HG03280 (cell line): ENCODE measurements at regions not wholly inside any gene's neighbourhood (a gene's known extent, or its start where the extent isn't known, plus 50 kb on each side); places are given as distances from the start of the nearest gene placed in this dataset.
"Not testable (repeated sequence)": the region's sequence is repeated elsewhere in the genome, so short reads cannot be mapped to it uniquely, and the experiment has no call there.

Experiments
- ATAC-seq: cut with Tn5 transposase; IDR thresholded peaks from one replicate; pipeline ENCODE4 v1.9.1; 2021; ENCODE audit warnings: mild to moderate bottlenecking, moderate library complexity; ENCODE audit not compliant: unreplicated experiment

DNA sequence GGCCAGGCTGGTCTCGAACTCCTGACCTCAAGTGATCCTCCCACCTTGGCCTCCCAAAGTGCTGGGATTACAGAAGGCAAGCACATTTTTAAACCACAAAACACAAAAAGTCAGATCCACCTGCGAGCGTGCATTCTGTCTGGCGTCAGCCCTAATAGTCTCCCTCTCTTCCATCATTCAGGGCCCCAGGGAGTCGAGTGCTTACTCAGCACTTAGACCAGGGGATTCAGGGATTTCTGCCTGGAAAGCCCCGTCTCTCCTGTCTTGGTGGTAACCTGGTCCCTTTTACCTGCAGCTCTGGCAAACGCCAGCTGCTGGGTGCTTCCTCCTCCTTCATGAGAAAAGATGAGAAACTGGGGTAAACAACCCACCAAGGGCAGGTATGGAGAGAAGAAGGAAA, 443.1 kb downstream of the SOX9 start:
- ATAC-seq = no peak

GRCh38 chr17:72565006-72565405, 444.2 kb downstream of the SOX9 start:
- ATAC-seq = no peak

DNA sequence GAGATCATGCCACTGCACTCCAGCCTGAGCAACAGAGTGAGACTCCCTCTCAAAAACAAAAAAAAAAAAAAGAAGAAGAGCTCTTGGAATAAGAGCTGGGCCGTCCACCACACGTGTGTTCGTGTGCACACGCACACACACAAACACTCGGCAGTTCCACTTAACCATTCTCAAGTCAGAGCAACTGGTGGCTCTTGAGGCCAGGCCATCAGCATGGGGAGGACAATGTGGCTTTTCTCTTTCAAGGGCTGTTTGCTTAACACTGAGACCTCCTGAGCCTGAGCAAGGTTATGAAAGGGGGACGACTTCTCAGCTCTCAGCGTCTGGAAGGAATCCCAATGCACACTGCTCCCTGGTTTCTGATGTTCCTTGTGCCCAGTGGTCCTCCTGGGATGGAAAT, 444.9 kb downstream of the SOX9 start:
- ATAC-seq = no peak

GRCh38 chr17:72566671-72567484, 446.1 kb downstream of the SOX9 start:
- ATAC-seq = no peak

DNA sequence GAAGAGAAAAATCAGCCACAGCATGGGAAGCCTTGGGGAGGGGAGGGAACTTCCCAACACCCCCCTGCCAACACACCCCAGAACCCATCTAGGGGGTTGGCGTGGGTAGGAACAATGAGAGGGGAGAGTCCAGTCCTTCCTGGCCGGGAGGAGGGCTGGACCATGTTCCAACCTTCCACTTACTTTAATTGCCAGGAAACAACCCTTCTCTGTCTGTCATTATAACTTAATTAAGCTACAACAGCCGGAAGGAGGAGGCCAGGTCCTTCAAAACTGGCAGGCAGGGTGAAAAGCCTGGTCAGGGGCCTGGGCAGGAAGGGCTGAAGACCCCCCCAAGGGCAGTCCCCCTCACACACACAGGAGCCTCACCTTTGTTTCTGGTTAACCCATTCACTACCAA, 447.0 kb downstream of the SOX9 start:
- no peak for ATAC-seq

GRCh38 chr17:72569148-72569946, 448.5 kb downstream of the SOX9 start:
- ATAC-seq = no peak

DNA sequence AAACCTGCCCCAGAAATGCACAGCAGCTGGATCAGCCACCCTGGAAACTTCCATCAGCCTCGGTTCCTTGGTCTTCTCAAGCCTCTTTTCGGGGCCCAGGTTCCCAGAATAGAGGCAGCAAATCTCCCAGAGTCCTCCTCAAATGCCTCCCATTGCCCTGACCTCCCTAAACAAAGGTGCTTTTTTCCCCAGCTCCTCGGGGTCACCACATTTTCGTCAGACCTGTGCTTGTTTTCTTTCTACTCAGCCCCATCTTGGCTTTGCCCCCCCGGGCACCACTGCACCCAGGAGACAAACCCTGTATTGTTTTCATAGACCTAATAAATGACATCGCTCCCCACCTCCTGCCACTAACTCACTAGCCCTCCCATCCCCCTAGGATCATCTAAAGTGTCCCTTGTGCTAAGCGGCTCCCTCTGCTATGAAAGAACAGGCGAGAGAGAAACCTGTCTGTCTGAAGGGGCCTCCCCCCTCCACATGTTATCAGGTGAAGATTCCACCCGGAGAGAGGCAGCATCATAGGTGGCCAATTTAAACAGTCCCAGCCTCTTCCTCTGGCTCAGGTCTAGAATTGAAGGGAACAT, 451.1 kb downstream of the SOX9 start:
- ATAC-seq = no peak

DNA sequence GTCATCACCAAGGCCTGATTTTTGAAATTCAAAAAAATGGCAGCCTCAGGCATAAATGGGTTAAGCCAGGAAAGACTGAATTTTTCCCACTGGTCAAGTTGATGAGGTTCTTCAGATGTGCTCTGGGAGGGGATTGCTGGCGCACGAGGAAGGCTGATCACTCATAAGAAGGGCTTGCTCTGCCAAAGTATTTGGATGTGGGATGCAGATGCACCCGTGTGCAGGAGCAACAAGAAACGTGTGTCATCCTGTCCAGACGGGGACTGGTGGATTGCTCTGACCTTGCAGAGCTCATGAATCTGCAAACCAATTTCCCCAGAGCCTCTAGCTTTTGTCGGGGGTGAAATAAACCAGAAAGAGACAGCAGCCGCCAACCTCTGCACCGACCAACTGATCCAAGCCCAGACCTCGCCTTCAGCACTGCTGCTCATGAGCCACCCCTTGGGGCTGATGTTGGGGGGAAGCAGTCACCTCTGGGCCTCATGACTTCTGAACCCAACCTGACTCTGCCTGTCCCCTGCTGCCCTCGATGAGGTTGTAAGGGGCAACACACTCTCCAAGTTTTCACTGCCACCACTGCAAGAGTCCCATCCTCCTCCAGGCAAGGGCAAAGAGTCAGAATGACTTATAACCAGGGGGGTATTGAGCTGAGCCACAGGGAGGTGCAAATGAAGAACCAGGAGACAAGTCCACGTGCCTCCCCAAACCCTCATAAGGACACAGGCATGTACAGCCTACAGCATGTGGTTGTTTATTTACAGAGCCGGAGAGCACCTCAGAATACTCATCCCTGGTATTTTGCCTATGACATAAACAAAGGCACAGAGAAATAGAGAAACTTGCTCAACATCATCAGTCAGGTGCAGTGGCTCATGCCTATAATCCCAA, 452.0 kb downstream of the SOX9 start:
- no peak for ATAC-seq

DNA sequence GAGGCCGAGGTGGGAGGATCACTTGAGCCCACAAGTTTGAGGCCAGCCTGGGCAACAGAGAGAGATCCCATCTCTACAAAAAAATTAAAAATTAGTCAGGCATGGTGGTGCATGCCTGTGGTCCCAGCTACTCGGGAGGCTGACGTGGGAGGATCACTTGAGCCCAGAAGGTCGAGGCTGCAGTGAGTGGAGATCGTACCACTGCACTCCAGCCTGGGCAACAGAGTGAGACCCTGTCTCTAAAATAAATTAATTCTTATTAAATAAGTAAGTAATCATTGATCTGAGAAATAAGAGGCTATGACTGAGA, 452.6 kb downstream of the SOX9 start:
- ATAC-seq = not testable (repeated sequence)

DNA sequence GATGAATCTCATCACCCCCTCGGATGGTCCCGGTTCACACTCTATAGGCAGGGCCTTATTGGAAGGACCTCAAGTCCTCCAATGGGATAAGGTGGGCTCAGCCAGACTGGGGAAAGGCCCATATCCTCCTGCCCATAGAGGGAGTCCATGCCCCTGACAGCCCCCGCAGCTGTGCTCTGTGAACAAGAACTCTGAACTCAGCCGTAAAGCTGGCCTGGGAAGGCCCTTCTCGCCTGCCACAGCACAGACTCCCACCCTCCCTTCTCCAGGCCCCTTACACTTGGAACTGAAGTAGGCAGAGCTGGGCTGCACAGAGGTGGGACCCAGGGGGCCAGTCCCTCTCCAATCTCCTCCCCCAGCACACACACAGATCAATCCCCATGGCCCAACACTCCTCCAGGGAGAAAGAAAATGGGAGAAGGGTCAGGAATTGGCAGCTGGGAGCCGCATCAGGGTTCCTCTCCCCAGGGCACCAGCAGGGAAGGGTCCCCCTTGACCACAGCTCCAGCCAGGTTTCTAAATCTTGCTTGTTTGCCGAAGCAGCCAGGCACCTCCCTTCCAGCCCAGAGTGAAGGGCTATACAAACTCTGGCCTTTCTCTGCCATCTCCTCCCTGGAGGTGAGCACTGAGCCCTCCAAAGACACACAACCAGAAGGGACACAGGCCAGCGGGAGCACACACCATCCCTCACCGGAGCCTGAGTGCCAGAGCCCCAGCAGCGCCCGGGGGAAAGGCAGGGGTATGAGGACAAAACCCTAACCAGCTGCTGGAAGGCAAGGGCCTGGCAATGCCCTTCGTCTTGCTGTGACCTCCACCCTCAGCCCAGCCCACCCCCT, 454.1 kb downstream of the SOX9 start:
- no peak for ATAC-seq

GRCh38 chr17:72575542-72576233, 454.9 kb downstream of the SOX9 start:
- ATAC-seq = no peak

DNA sequence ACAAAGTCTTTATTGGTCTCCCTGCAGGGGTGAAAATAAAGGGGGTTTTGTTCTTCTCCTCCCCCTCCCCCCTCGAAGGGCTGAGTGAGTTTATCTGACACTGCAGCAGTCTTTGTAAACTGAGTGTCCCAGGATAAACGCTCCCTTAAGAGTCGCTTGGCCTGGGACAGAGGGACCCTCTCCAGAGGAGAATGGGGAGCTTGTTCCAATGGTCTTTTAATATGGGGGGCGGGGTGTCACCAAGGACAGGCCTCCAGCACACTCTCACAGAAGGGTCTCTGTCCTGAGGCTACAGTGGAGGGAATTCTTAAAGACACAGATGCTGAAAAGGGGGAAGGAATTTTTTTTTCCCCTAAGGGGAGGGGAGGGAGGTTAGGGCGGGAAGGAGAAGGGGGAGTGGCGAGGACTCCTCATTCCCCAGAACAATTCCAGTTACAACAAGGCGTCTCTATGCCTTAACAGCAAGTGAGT, 455.5 kb downstream of the SOX9 start:
- ATAC-seq = no peak

GRCh38 chr17:72578817-72579470, 458.1 kb downstream of the SOX9 start:
- ATAC-seq = no peak

DNA sequence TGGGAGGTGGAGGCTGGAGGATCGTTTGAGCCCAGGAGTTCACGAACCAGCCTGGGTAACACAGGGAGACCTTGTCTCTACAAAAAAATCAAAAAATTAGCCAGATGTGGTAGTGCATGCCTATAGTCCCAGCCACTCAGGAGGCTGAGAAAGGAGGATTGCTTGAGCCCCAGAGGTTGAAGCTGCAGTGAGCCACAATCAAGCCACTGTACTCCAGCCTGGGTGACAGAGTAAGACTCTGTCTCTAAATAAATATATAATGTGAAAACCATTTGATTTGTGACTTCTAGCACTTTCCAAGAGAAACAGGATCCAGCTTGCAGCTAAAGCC, 459.1 kb downstream of the SOX9 start:
- ATAC-seq = no peak

DNA sequence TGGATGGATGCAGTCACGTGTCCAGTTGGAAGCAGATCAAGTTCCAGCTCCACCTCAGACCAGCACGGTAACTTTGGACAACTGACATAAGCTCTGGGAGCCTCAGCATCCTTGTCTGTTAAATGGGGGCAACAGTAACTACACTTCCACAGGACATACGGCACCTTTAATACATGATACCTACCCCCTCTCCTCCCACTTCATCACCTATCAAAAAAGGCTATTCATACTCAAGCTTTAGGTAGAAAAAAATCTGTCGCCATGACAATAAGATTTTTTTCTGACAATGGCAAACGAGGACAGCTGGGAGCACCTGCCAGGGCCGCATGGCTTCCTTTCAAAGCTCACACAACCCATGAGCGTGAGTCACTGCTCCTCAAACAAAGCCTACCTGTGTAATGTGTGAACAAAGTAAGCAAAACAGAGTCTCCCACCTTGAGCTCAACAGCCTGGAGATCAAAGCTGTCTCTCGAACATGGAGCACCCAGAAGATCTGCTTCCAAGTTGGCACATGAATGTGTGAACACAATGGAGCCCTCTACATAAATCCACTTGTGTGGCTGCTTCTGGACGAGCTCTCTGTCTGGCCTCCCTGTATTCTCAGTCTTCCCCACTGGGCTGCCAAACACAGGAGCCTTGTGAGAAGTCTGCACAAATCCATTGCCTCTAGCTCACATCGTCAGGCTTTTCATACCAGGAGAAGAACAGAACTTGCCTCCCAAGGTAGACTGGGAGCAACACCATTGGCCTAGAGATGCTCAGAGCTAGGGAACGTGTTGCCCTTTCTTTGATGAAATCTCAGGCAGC, 459.7 kb downstream of the SOX9 start:
- no peak for ATAC-seq

GRCh38 chr17:72587156-72587555, 466.3 kb downstream of the SOX9 start:
- no peak for ATAC-seq

- ATAC-seq = no peak
Measured at GRCh38 chr17:72587773-72588511, 467.1 kb downstream of the SOX9 start.

- no peak for ATAC-seq
Measured at GRCh38 chr17:72588561-72588960, 467.7 kb downstream of the SOX9 start.
